ENCODE measurements at regions not wholly inside any gene's neighbourhood (a gene's known extent, or its start where the extent isn't known, plus 50 kb on each side); places are given as distances from the start of the nearest gene placed in this dataset.
A peak's percentile ranks its signal among the peaks of the same experiment; 100 is the strongest.

DNA sequence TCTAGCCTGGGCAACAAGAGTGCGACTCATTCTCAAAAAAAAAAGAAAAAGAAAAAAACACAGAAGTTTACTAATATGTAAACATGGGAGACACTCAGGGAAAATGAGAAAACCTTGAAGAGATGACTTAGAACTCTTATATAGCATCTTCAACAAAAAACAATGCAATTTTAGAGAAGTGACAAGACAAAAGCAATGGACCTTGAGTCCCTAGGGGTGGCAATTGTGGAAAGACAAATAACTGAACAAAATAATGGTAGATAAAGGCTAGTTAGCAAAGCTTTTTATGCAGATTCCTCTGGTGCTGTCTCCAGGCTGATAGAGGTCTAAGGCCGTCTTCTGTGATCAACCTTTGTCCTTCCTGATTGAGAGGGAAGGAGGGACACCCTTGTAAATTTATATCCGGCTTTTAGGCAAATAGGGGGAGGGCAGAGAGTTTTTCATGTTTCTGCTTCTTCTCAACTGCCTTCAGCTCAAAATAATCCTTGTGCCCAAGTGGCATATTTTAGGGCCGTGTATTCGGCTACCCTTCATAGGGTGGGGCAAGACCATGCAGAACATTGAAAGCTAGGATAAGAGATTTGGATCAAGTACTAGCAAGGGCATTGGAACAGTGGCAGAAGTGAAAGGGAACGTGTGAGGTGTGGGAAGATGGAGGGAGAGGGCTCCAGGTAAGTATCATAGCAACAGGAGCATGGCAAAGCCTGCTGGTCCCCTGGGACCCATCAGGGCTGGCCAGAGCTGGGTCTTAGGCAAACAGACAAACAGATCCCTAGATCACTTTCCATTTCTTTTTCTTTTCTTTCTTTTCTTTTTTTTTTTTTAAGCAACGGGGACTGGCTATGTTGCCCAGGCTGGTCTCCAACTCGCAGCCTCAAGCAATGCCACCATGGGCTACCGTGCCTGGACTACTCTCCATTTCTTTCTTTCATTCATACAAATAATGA, 95.0 kb upstream of the CALM2 start:
- Histone ChIP-seq H2BK120ac (ENCODE audit: insufficient read depth, low read length, poor library complexity) (no peak overlapping the region), H3K79me2 (ENCODE audit: control insufficient read depth, insufficient read depth, low read length, poor library complexity) (no peaks in the 10 kb centered on the region)

DNA sequence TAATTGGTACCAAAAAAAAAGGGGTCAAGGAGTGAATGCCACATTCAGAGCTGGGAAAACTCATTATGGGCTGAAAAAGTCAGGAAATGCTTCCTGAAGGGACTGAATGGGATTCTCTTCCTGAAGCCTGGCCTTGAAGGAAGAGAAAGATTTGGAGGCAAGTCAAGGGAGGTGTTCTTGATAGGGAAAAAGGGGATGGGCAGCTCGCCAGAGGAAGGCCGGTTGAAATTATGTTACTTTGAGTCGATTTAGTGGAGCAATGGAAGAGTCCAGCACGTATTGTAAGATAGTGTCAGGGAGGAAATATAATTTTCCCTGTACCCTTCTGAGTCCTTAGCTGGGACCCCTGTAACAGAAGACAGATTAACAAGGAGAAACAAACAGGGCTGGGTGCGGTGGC, 94.1 kb upstream of the CALM2 start:
- no peak overlapping the region for H4K12ac ChIP-seq (ENCODE audit: low read depth, low read length)
- H2AK5ac ChIP-seq (ENCODE audit: low read length) = no peak overlapping the region
- H3K4ac ChIP-seq (ENCODE audit: low read depth, low read length) = no peak overlapping the region
- no peak overlapping the region for H2BK5ac ChIP-seq (ENCODE audit: low read depth, low read length, poor library complexity)
- H2BK12ac ChIP-seq (ENCODE audit: low read length) = no peak overlapping the region
- no peak overlapping the region for H4K8ac ChIP-seq (ENCODE audit: low read depth, low read length)
- H2AFZ ChIP-seq (ENCODE audit: insufficient read depth, low read length, poor library complexity) = no peak overlapping the region
- H3K4me1 ChIP-seq (ENCODE audit: control insufficient read depth in 1 of 2, insufficient read depth in 2 of 2, low read length in 2 of 2) = peaks cover 25 to 41% of the 10 kb centered on the region in 2 experiments
- H3K9me3 ChIP-seq (ENCODE audit: insufficient read depth, low read depth, low read length) = no peaks in the 10 kb centered on the region
- no CpG with 5 or more reads among the region's 5 CpGs for WGBS (ENCODE audit: extremely low coverage, insufficient coverage, insufficient read length)
- no peaks in the 10 kb centered on the region for H3K27me3 ChIP-seq (ENCODE audit: insufficient read depth, low read length)
- no peaks in the 10 kb centered on the region for H3K79me2 ChIP-seq (ENCODE audit: control insufficient read depth, insufficient read depth, low read length, poor library complexity)
- no peak overlapping the region for H3K14ac ChIP-seq (ENCODE audit: low read length)
- H4K91ac ChIP-seq (ENCODE audit: low read depth, low read length) = no peak overlapping the region
- no peak overlapping the region for H3K4me2 ChIP-seq (ENCODE audit: low read length)
- H3K36me3 ChIP-seq (ENCODE audit: control insufficient read depth in 1 of 2, insufficient read depth in 2 of 2, low read length in 2 of 2) = no peaks in the 10 kb centered on the region
- H2BK120ac ChIP-seq (ENCODE audit: insufficient read depth, low read length, poor library complexity) = no peak overlapping the region
- peaks cover 10% of the 10 kb centered on the region for H3K79me1 ChIP-seq (ENCODE audit: low read length)
- H3K23ac ChIP-seq (ENCODE audit: low read length) = no peak overlapping the region
- no peak overlapping the region for H3K27ac ChIP-seq (ENCODE audit: low read depth, low read length)
- no peak for DNase-seq
- H3K4me3 ChIP-seq (ENCODE audit: low read depth, low read length) = no peak overlapping the region
- no peak overlapping the region for H3K9ac ChIP-seq (ENCODE audit: low read length)
- no peak overlapping the region for H3K18ac ChIP-seq (ENCODE audit: low read length)

More for the DNA sequence above, 95.0 kb upstream of the CALM2 start:
- H3K27ac ChIP-seq (ENCODE audit: low read depth, low read length) = no peak overlapping the region
- H3K27me3 ChIP-seq (ENCODE audit: insufficient read depth, low read length) = no peaks in the 10 kb centered on the region
- no peak overlapping the region for H2AK5ac ChIP-seq (ENCODE audit: low read length)
- no peaks in the 10 kb centered on the region for H3K9me3 ChIP-seq (ENCODE audit: insufficient read depth, low read depth, low read length)
- peak overlapping the region; percentile 14 for H2AFZ ChIP-seq (ENCODE audit: insufficient read depth, low read length, poor library complexity)
- H2BK5ac ChIP-seq (ENCODE audit: low read depth, low read length, poor library complexity) = no peak overlapping the region
- H3K4me2 ChIP-seq (ENCODE audit: low read length) = no peak overlapping the region
- no peak overlapping the region for H3K14ac ChIP-seq (ENCODE audit: low read length)
- H3K9ac ChIP-seq (ENCODE audit: low read length) = no peak overlapping the region
- H4K91ac ChIP-seq (ENCODE audit: low read depth, low read length) = peak overlapping the region; percentile 55
- H4K12ac ChIP-seq (ENCODE audit: low read depth, low read length) = no peak overlapping the region
- H3K79me1 ChIP-seq (ENCODE audit: low read length) = peaks cover 10% of the 10 kb centered on the region
- no peak overlapping the region for H3K4ac ChIP-seq (ENCODE audit: low read depth, low read length)
- no peak overlapping the region for H3K18ac ChIP-seq (ENCODE audit: low read length)
- no peak overlapping the region for H3K23ac ChIP-seq (ENCODE audit: low read length)
- DNase-seq = no peak
- no peak overlapping the region for H4K8ac ChIP-seq (ENCODE audit: low read depth, low read length)
- WGBS (ENCODE audit: extremely low coverage, insufficient coverage, insufficient read length) = no CpG with 5 or more reads among the region's 9 CpGs
- H3K4me1 ChIP-seq (ENCODE audit: control insufficient read depth in 1 of 2, insufficient read depth in 2 of 2, low read length in 2 of 2) = peaks cover 21 to 32% of the 10 kb centered on the region in 2 experiments
- peak overlapping the region; percentile 46 for H2BK12ac ChIP-seq (ENCODE audit: low read length)
- H3K36me3 ChIP-seq (ENCODE audit: control insufficient read depth in 1 of 2, insufficient read depth in 2 of 2, low read length in 2 of 2) = no peaks in the 10 kb centered on the region
- no peak overlapping the region for H3K4me3 ChIP-seq (ENCODE audit: low read depth, low read length)

GRCh38 chr2:47269316-47270232, 93.3 kb upstream of the CALM2 start:
- DNase-seq = peak in 1 of 2 donors; percentile 19
- H3K18ac ChIP-seq (ENCODE audit: low read length) = no peak overlapping the region
- peaks cover 12% of the 10 kb centered on the region for H3K79me1 ChIP-seq (ENCODE audit: low read length)
- no peak overlapping the region for H3K4me2 ChIP-seq (ENCODE audit: low read length)
- no peak overlapping the region for H3K23ac ChIP-seq (ENCODE audit: low read length)
- H3K9ac ChIP-seq (ENCODE audit: low read length) = no peak overlapping the region
- H3K4me1 ChIP-seq (ENCODE audit: control insufficient read depth in 1 of 2, insufficient read depth in 2 of 2, low read length in 2 of 2) = peaks cover 29 to 46% of the 10 kb centered on the region in 2 experiments
- WGBS (ENCODE audit: extremely low coverage, insufficient coverage, insufficient read length) = no CpG with 5 or more reads among the region's 5 CpGs
- H3K36me3 ChIP-seq (ENCODE audit: control insufficient read depth in 1 of 2, insufficient read depth in 2 of 2, low read length in 2 of 2) = no peaks in the 10 kb centered on the region
- H3K14ac ChIP-seq (ENCODE audit: low read length) = peak overlapping the region; percentile 44
- no peak overlapping the region for H2BK120ac ChIP-seq (ENCODE audit: insufficient read depth, low read length, poor library complexity)
- no peak overlapping the region for H2BK5ac ChIP-seq (ENCODE audit: low read depth, low read length, poor library complexity)
- H3K9me3 ChIP-seq (ENCODE audit: insufficient read depth, low read depth, low read length) = no peaks in the 10 kb centered on the region
- no peaks in the 10 kb centered on the region for H3K27me3 ChIP-seq (ENCODE audit: insufficient read depth, low read length)
- H3K27ac ChIP-seq (ENCODE audit: low read depth, low read length) = no peak overlapping the region
- H3K79me2 ChIP-seq (ENCODE audit: control insufficient read depth, insufficient read depth, low read length, poor library complexity) = no peaks in the 10 kb centered on the region
- no peak overlapping the region for H2BK12ac ChIP-seq (ENCODE audit: low read length)
- H4K12ac ChIP-seq (ENCODE audit: low read depth, low read length) = no peak overlapping the region
- no peak overlapping the region for H4K91ac ChIP-seq (ENCODE audit: low read depth, low read length)
- no peak overlapping the region for H3K4me3 ChIP-seq (ENCODE audit: low read depth, low read length)
- no peak overlapping the region for H2AFZ ChIP-seq (ENCODE audit: insufficient read depth, low read length, poor library complexity)
- H3K4ac ChIP-seq (ENCODE audit: low read depth, low read length) = no peak overlapping the region
- no peak overlapping the region for H2AK5ac ChIP-seq (ENCODE audit: low read length)
- H4K8ac ChIP-seq (ENCODE audit: low read depth, low read length) = no peak overlapping the region

- Histone ChIP-seq H4K91ac (ENCODE audit: low read depth, low read length) (peak overlapping the region; percentile 65), H3K14ac (ENCODE audit: low read length) (no peak overlapping the region), H2AFZ (ENCODE audit: insufficient read depth, low read length, poor library complexity) (no peak overlapping the region), H3K18ac (ENCODE audit: low read length) (peak overlapping the region; percentile 29), H3K4me3 (ENCODE audit: low read depth, low read length) (no peak overlapping the region), H3K4me1 (ENCODE audit: control insufficient read depth in 1 of 2, insufficient read depth in 2 of 2, low read length in 2 of 2) (peaks cover 22 to 41% of the 10 kb centered on the region in 2 experiments), H3K9ac (ENCODE audit: low read length) (no peak overlapping the region), H3K36me3 (ENCODE audit: control insufficient read depth in 1 of 2, insufficient read depth in 2 of 2, low read length in 2 of 2) (no peaks in the 10 kb centered on the region), H3K9me3 (ENCODE audit: insufficient read depth, low read depth, low read length) (no peaks in the 10 kb centered on the region), H3K4me2 (ENCODE audit: low read length) (no peak overlapping the region), H2BK12ac (ENCODE audit: low read length) (peak overlapping the region; percentile 73), H2AK5ac (ENCODE audit: low read length) (no peak overlapping the region), H3K27me3 (ENCODE audit: insufficient read depth, low read length) (no peaks in the 10 kb centered on the region), H3K27ac (ENCODE audit: low read depth, low read length) (no peak overlapping the region), H4K12ac (ENCODE audit: low read depth, low read length) (no peak overlapping the region), H4K8ac (ENCODE audit: low read depth, low read length) (no peak overlapping the region), H3K79me1 (ENCODE audit: low read length) (peaks cover 10% of the 10 kb centered on the region), H2BK120ac (ENCODE audit: insufficient read depth, low read length, poor library complexity) (peak overlapping the region; percentile 47), H3K79me2 (ENCODE audit: control insufficient read depth, insufficient read depth, low read length, poor library complexity) (no peaks in the 10 kb centered on the region), H2BK5ac (ENCODE audit: low read depth, low read length, poor library complexity) (peak overlapping the region; percentile 29), H3K23ac (ENCODE audit: low read length) (no peak overlapping the region), H3K4ac (ENCODE audit: low read depth, low read length) (no peak overlapping the region)
- DNase-seq = no peak
- WGBS (ENCODE audit: extremely low coverage, insufficient coverage, insufficient read length) = no CpG with 5 or more reads among the region's 5 CpGs
Observed at GRCh38 chr2:47267711-47268086, 91.4 kb upstream of the CALM2 start.

Data from trophoblast cell (in vitro differentiated cells and primary cell).